ENCODE measurements at regions not wholly inside any gene's neighbourhood (a gene's known extent, or its start where the extent isn't known, plus 50 kb on each side); places are given as distances from the start of the nearest gene placed in this dataset.

DNA sequence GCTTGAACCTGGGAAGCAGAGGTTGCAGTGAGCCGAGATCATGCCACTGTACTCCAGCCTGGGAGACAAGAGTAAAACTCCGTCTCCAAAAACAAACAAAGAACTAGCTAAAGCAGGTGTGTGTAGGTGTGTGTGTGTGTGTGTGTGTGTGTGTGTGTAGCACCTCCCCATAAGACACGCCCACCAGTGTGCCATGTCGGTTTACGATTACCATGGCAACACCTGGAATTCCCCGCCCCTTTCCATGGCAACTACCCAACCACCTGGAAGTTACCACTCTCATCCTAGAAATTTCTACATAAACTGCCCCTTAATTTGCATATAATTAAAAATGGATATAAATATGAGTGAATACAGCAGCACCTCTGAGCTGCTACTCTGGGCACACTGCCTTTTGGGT lies 80.9 kb upstream of the ADGRE5 start:
- TF ChIP-seq POLR2A (IDR thresholded peaks at IDR 0.05): no peak
- TF ChIP-seq, protein P1, sequence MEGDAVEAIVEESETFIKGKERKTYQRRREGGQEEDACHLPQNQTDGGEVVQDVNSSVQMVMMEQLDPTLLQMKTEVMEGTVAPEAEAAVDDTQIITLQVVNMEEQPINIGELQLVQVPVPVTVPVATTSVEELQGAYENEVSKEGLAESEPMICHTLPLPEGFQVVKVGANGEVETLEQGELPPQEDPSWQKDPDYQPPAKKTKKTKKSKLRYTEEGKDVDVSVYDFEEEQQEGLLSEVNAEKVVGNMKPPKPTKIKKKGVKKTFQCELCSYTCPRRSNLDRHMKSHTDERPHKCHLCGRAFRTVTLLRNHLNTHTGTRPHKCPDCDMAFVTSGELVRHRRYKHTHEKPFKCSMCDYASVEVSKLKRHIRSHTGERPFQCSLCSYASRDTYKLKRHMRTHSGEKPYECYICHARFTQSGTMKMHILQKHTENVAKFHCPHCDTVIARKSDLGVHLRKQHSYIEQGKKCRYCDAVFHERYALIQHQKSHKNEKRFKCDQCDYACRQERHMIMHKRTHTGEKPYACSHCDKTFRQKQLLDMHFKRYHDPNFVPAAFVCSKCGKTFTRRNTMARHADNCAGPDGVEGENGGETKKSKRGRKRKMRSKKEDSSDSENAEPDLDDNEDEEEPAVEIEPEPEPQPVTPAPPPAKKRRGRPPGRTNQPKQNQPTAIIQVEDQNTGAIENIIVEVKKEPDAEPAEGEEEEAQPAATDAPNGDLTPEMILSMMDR (IDR thresholded peaks at IDR 0.05): no peak
